Activated B cell treated with CpG ODN at 0.5 μM for 24 hours (primary cell): ENCODE measurements at regions not wholly inside any gene's neighbourhood (a gene's known extent, or its start where the extent isn't known, plus 50 kb on each side); places are given as distances from the start of the nearest gene placed in this dataset.

ENCODE experiments used
- ATAC-seq: fragments of 200-7000 bp; cut with Tn5 transposase; one replicate; pipeline ENCODE4 v1.10.0; 2021; ENCODE audit warnings: low read depth, mild to moderate bottlenecking, moderate library complexity
- CTCF ChIA-PET: fragments of 350-600 bp; sonication (Branson Sonifier 250); formaldehyde crosslinking; loops from one replicate; lab custom pipeline; 2021; ENCODE audit warnings: antibody characterized with exemption; lab: Charles Lee
- POLR2A ChIA-PET: fragments of 350-600 bp; sonication (Branson Sonifier 250); formaldehyde crosslinking; loops from one replicate; lab custom pipeline; 2021; ENCODE audit warnings: antibody characterized with exemption; lab: Charles Lee
- DNase-seq: peaks from one replicate; pipeline ENCODE4 v3.0.0; 2022
- H3K27ac Mint-ChIP-seq: one replicate; pipeline ENCODE4 v1.8.0; 2020; ENCODE audit warnings: mixed read lengths
- H3K27me3 Mint-ChIP-seq: one replicate; pipeline ENCODE4 v1.8.0; 2021; ENCODE audit warnings: mixed read lengths
- H3K36me3 Mint-ChIP-seq: one replicate; pipeline ENCODE4 v1.8.0; 2021; ENCODE audit warnings: low read depth, mixed read lengths
- H3K4me1 Mint-ChIP-seq: one replicate; pipeline ENCODE4 v1.8.0; 2021; ENCODE audit warnings: mixed read lengths
- H3K4me3 Mint-ChIP-seq: one replicate; pipeline ENCODE4 v1.8.0; 2020; ENCODE audit warnings: mild to moderate bottlenecking, mixed read lengths
- H3K9me3 Mint-ChIP-seq: one replicate; pipeline ENCODE4 v1.8.0; 2020; ENCODE audit warnings: mixed read lengths
- intact Hi-C: fragments of 100-400 bp; cut with micrococcal nuclease; formaldehyde crosslinking; loops from one replicate; pipeline ENCODE4 v1.15.1; 2024
- TF ChIP-seq, protein P1 (sequence below): fragments of 200-600 bp; IDR thresholded peaks from one replicate; pipeline ENCODE4 v1.8.0; 2022; ENCODE audit warnings: antibody characterized with exemption, mild to moderate bottlenecking

GRCh38 chr1:168435439-168435838, 108.4 kb downstream of the XCL2 start:
- H3K9me3 Mint-ChIP-seq, result no peaks in the 10 kb centered on the region
- TF ChIP-seq, protein P1, sequence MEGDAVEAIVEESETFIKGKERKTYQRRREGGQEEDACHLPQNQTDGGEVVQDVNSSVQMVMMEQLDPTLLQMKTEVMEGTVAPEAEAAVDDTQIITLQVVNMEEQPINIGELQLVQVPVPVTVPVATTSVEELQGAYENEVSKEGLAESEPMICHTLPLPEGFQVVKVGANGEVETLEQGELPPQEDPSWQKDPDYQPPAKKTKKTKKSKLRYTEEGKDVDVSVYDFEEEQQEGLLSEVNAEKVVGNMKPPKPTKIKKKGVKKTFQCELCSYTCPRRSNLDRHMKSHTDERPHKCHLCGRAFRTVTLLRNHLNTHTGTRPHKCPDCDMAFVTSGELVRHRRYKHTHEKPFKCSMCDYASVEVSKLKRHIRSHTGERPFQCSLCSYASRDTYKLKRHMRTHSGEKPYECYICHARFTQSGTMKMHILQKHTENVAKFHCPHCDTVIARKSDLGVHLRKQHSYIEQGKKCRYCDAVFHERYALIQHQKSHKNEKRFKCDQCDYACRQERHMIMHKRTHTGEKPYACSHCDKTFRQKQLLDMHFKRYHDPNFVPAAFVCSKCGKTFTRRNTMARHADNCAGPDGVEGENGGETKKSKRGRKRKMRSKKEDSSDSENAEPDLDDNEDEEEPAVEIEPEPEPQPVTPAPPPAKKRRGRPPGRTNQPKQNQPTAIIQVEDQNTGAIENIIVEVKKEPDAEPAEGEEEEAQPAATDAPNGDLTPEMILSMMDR, result no peak
- ATAC-seq (no peak), DNase-seq (no peak)
- H3K36me3 Mint-ChIP-seq, result no peaks in the 10 kb centered on the region
- no peak overlapping the region for H3K27ac Mint-ChIP-seq
- H3K4me3 Mint-ChIP-seq, result no peak overlapping the region
- ChIA-PET CTCF (no interaction called here), POLR2A (no interaction called here)
- intact Hi-C loops, result no loop called here
- peaks cover 5% of the 10 kb centered on the region for H3K4me1 Mint-ChIP-seq
- H3K27me3 Mint-ChIP-seq, result peaks cover 15% of the 10 kb centered on the region

- Mint-ChIP-seq H3K4me3 (no peak overlapping the region), H3K9me3 (no peaks in the 10 kb centered on the region), H3K36me3 (no peaks in the 10 kb centered on the region), H3K27me3 (peaks cover 3% of the 10 kb centered on the region), H3K4me1 (no peaks in the 10 kb centered on the region), H3K27ac (no peak overlapping the region)
- DNase-seq (no peak), ATAC-seq (no peak)
- intact Hi-C loops, result no loop called here
- TF ChIP-seq, protein P1, result no peak
- CTCF ChIA-PET, result no interaction called here
- POLR2A ChIA-PET, result no interaction called here
Measured at GRCh38 chr1:168433238-168433637, 110.6 kb downstream of the XCL2 start.

DNA sequence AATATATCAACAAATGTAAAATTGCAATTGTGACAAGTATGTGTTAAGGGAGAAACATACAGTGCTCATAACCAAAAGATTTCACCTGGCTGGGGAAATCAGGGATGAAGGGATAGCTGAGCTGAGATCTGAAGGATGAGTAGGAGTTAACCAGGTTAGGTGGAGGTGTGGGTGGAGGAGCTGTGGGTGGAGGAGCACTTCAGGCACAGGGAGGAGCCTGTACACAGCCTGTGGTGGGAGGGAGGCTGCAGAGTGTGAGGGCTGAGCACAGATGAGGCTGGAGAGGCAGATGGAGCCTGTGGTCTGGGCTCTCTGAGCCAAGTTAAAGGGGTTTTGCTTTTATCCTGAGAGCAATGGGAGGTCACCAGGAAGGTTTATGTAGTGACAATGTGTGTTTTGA, 111.9 kb downstream of the XCL2 start:
- CTCF ChIA-PET, result no interaction called here
- DNase-seq (no peak), ATAC-seq (no peak)
- TF ChIP-seq, protein P1, result no peak
- no peak overlapping the region for H3K27ac Mint-ChIP-seq
- POLR2A ChIA-PET, result no interaction called here
- no peaks in the 10 kb centered on the region for H3K36me3 Mint-ChIP-seq
- H3K4me1 Mint-ChIP-seq, result no peaks in the 10 kb centered on the region
- no peak overlapping the region for H3K4me3 Mint-ChIP-seq
- peaks cover 3% of the 10 kb centered on the region for H3K27me3 Mint-ChIP-seq
- H3K9me3 Mint-ChIP-seq, result no peaks in the 10 kb centered on the region
- intact Hi-C loops, result no loop called here

DNA sequence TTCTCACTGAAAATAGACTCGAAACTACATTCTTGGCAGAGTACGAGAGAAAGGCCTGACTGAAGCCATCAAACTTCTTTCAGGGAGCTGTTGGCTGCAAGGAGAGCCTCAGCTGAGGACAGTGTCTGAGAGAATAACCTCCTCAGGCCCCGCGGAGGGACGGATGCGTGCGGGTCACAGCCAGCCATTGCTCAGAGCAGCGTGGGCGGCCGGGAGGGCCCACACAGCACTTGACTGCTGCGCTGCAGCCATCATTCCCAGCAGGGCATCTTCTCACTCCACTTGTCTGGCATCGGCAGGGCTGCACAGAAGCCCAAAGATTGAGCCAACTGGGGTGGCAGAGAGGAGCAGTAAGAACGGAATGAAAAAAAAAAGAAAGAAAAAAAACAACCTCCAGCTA, 113.5 kb downstream of the XCL2 start:
- CTCF ChIA-PET, result no interaction called here
- TF ChIP-seq, protein P1, result no peak
- intact Hi-C loops, result no loop called here
- Mint-ChIP-seq H3K4me1 (no peaks in the 10 kb centered on the region), H3K36me3 (no peaks in the 10 kb centered on the region), H3K27me3 (peaks cover 3% of the 10 kb centered on the region), H3K4me3 (no peak overlapping the region), H3K9me3 (no peaks in the 10 kb centered on the region), H3K27ac (no peak overlapping the region)
- no peak for ATAC-seq
- POLR2A ChIA-PET, result no interaction called here
- no peak for DNase-seq

GRCh38 chr1:168428063-168428731, 115.6 kb downstream of the XCL2 start:
- Mint-ChIP-seq H3K36me3 (no peaks in the 10 kb centered on the region), H3K27ac (no peak overlapping the region), H3K9me3 (no peaks in the 10 kb centered on the region), H3K4me1 (no peaks in the 10 kb centered on the region), H3K27me3 (peaks cover 6% of the 10 kb centered on the region), H3K4me3 (no peak overlapping the region)
- POLR2A ChIA-PET, result no interaction called here
- no peak for DNase-seq
- TF ChIP-seq, protein P1, result no peak
- CTCF ChIA-PET, result no interaction called here
- intact Hi-C loops, result no loop called here
- no peak for ATAC-seq
